AG04449 (cell line): ENCODE measurements at regions not wholly inside any gene's neighbourhood (a gene's known extent, or its start where the extent isn't known, plus 50 kb on each side); places are given as distances from the start of the nearest gene placed in this dataset.

ENCODE experiments used
- CTCF ChIA-PET: fragments of 350-600 bp; formaldehyde crosslinking; extraction: SDS; loops from one replicate; lab custom pipeline; 2021; ENCODE audit warnings: antibody characterized with exemption; lab: Yijun Ruan, JAX
- POLR2A ChIA-PET: fragments of 400-600, 350-600 bp; formaldehyde crosslinking; extraction: SDS; loops from one replicate; lab custom pipeline; 2020; ENCODE audit warnings: antibody characterized with exemption, inconsistent platforms; lab: Yijun Ruan, JAX
- DNase-seq: peaks from one replicate; pipeline ENCODE4 v3.0.0-alpha.2; 2010; ENCODE audit warnings: low read depth, low spot score
- H3K4me3 ChIP-seq: 2 replicates; pipeline ENCODE4 v1.5.1; 2011; ENCODE audit warnings: low read depth, mild to moderate bottlenecking, control low read depth, low read length
- TF ChIP-seq, protein P1 (sequence below): IDR thresholded peaks from one replicate; pipeline ENCODE4 v1.5.1; 2011; ENCODE audit warnings: mild to moderate bottlenecking, moderate library complexity, low read length, control low read depth, inconsistent platforms; ENCODE audit not compliant: insufficient read depth; ENCODE audit errors: missing control alignments

DNA sequence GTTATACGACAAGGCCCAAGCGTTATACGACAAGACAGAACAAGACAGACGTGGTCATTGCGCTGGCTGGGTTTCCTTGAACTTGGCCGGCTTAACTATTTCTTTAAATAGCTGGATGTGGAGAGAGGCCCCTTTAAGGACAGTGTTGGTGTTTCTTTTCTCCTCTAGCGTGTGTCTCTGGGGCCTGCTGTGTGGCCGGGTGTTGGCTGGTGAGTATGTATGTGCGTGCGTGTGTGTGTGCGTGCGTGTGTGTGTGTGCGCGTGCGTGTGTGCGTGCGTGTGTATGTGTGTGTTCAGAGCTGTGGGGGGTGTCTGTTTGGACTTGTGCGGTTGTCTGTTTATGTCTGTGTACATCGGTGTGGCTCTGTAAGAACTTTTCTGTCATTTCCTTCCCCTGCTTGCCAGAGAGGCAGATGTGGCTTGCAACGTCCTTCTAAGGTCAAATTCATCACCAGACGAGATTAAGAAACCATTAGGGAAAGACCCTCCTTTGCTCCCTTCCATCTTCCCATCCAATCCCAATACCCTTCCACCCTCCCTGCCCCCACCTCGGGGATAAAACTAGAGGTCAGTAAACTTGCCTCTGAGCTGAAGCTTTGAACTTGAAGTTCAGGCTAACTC lies 78.6 kb upstream of the TBX3 start:
- TF ChIP-seq, protein P1, sequence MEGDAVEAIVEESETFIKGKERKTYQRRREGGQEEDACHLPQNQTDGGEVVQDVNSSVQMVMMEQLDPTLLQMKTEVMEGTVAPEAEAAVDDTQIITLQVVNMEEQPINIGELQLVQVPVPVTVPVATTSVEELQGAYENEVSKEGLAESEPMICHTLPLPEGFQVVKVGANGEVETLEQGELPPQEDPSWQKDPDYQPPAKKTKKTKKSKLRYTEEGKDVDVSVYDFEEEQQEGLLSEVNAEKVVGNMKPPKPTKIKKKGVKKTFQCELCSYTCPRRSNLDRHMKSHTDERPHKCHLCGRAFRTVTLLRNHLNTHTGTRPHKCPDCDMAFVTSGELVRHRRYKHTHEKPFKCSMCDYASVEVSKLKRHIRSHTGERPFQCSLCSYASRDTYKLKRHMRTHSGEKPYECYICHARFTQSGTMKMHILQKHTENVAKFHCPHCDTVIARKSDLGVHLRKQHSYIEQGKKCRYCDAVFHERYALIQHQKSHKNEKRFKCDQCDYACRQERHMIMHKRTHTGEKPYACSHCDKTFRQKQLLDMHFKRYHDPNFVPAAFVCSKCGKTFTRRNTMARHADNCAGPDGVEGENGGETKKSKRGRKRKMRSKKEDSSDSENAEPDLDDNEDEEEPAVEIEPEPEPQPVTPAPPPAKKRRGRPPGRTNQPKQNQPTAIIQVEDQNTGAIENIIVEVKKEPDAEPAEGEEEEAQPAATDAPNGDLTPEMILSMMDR: no peak
- H3K4me3 ChIP-seq: no peak overlapping the region
- DNase-seq: no peak
- POLR2A ChIA-PET: no interaction called here
- CTCF ChIA-PET: no interaction called here

DNA sequence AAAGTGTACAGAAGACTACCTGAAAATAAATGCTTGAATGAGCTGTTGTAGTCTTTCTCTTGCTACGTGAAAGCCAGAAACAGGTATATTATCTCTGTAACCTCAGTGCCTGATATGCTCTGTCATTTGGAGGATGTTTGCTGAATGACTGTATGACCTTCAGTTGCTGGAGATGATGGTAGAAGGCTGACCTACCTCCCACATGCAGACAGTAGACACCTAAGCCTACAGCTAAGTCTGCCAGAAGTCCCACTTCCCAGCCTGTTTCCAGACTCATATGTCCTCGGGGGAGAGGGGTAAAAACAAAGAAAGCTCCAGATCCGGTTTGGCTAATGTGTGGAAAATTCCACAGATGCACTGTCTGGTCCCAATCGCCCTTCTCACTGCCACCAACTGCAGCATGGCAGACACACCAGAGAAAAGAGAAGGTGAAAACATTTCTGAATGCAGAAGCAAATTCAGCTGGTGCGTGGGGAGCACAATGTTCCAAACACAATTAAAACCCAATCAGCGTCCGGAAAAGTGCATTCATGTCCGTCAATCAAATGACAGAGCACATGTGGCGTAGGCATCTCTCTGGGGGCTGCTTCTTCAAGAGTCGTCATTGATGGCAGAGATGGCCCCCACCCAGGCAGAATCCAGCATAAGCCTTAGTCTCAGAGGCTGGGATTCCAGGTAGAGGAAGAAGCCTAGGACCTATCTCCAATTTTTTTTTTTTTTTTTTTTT lies 76.3 kb upstream of the TBX3 start:
- no peak for DNase-seq
- POLR2A ChIA-PET: interaction anchor here (0.8 kb wide), 1 partner anchor 76 kb away, joined by 4 read pairs; the partner anchor contains the start of gene TBX3

DNA sequence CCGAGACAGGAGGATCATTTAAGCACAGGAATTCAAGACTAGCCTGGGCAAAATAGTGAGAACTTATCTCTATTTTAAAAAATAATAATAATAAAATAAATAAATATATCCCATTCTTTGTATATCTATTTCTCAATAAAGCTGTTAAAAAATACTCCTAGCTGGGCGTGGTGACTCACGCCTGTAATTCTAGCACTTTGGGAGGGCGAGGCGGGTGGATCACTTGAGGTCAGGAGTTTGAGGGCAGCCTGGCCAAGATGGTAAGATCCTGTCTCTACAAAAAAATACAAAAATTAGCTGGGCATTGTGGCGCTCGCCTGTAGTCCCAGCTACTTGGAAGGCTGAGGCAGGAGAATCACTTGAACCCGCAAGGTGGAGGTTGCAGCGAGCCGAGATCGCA lies 75.7 kb upstream of the TBX3 start:
- H3K4me3 ChIP-seq: no peak overlapping the region
- no peak for DNase-seq
- TF ChIP-seq, protein P1: no peak
- ChIA-PET POLR2A (interaction anchor here (0.8 kb wide), 1 partner anchor 76 kb away, joined by 4 read pairs; the partner anchor contains the start of gene TBX3), CTCF (no interaction called here)

More for the DNA sequence above, 76.3 kb upstream of the TBX3 start:
- CTCF ChIA-PET: interaction anchor here (1.0 to 1.5 kb wide), 2 partner anchors 10 to 374 kb away, joined by 3 read pairs; no protein-coding TSS in a partner anchor
- TF ChIP-seq, protein P1: no peak
- H3K4me3 ChIP-seq: no peak overlapping the region

DNA sequence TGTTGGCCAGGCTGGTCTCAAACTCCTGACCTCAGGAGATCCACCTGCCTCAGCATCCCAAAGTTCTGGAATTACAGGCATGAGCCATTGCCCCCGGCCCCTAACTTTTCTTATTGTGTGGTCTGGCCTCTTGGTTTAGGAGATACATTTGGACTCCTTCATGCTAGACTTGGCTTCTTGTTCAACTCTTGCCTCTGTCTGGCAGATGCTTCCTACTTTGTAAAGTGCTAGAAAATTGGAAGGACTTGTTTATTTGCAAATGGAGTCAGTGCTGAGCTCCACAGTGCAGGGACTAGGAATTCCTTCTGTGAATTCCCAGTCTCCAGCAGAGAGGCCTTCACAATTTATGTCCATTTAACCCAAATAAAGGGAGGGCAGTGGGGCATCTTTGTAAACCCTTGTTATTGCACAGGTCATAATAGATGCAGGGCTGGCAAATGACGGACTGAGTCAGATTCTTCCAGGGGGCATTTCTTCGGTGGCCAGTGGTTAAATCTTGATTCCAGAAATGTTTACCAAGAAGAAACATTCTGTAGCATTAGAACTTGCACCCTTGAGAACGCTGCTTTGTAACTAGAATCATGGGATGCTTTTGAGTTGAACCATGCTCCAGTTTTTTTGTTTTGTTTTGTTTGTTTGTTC lies 73.8 kb upstream of the TBX3 start:
- CTCF ChIA-PET: no interaction called here
- POLR2A ChIA-PET: no interaction called here

DNA sequence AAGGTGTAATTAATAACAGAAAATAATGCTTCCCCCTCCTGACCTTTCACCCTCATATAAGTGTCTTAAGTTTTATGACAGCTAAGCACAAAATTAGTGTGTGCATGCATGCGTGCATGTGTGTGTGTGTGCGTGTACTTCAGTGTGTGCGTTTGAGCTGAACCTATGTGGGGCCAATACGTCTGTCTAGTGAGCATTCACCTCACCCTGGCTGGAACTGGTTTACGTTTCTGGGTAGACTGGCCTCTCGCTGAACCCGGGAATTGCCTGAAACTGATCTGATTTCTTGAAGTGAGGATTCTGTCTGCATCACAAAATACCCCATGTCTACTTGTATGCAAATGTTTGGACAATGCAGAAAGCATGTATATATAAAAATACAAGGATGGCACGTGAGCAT lies 68.2 kb upstream of the TBX3 start:
- H3K4me3 ChIP-seq: no peak overlapping the region
- TF ChIP-seq, protein P1: no peak
- ChIA-PET CTCF (no interaction called here), POLR2A (no interaction called here)
- DNase-seq: no peak

More for the DNA sequence above, 73.8 kb upstream of the TBX3 start:
- H3K4me3 ChIP-seq: no peak overlapping the region
- TF ChIP-seq, protein P1: no peak
- DNase-seq: no peak

DNA sequence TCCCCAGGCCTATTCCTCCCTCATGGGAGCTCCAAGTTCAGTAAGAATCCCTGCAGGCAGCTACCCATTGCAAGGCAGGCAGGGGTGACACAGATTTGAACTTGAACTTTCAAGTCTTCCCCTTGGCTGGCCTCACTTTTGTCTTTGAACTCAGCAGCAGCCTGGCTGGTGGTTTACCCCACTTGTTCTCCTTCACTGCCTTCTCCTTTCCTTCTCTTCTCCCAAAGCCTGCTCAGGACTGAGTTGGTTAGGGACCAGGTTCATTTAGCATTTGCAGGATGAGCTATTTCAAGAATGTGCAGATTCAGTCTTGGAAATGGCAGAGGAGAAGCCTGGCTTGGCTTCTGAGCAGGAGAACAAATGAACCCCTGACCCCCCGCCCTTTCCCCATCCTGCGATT lies 67.7 kb upstream of the TBX3 start:
- TF ChIP-seq, protein P1: no peak
- CTCF ChIA-PET: no interaction called here
- no peak overlapping the region for H3K4me3 ChIP-seq
- DNase-seq: no peak
- POLR2A ChIA-PET: no interaction called here
